OCI-LY3 (cell line): ENCODE measurements at regions not wholly inside any gene's neighbourhood (a gene's known extent, or its start where the extent isn't known, plus 50 kb on each side); places are given as distances from the start of the nearest gene placed in this dataset.

Source experiments
- H2AFZ ChIP-seq: fragments of 200-600, 300-600 bp; shearing (Covaris generic); 2 replicates; pipeline ENCODE4 v1.6.0; 2014; ENCODE audit warnings: antibody characterized with exemption, low read depth, low read length
- H3K27ac ChIP-seq: fragments of 200-600, 300-600 bp; sonication (generic); 2 replicates; pipeline ENCODE4 v1.5.1; 2014; ENCODE audit warnings: mild to moderate bottlenecking, low read length, moderate library complexity, mixed read lengths
- H3K27me3 ChIP-seq: fragments of 200-600, 300-600 bp; sonication (generic); 2 replicates; pipeline ENCODE4 v1.6.1; 2014; ENCODE audit warnings: low read depth, low read length, mixed read lengths
- H3K36me3 ChIP-seq: fragments of 200-600, 300-600 bp; sonication (generic); replicated peaks from 2 replicates; pipeline ENCODE3; 2014; ENCODE audit warnings: low read depth, low read length, mixed read lengths
- H3K4me1 ChIP-seq: fragments of 300-600, 200-600 bp; sonication (generic); 2 replicates; pipeline ENCODE4 v1.6.1; 2014; ENCODE audit warnings: low read length, mixed read lengths
- H3K4me2 ChIP-seq: fragments of 200-600, 300-600 bp; sonication (generic); 2 replicates; pipeline ENCODE4 v1.6.1; 2014; ENCODE audit warnings: low read length, mixed read lengths
- H3K4me3 ChIP-seq: fragments of 300-600, 200-600 bp; sonication (generic); 2 replicates; pipeline ENCODE4 v1.5.1; 2014; ENCODE audit warnings: antibody characterized with exemption, mild to moderate bottlenecking, low read length, moderate library complexity
- H3K79me2 ChIP-seq: fragments of 300-600, 200-600 bp; shearing (Covaris generic); 2 replicates; pipeline ENCODE4 v1.6.1; 2014; ENCODE audit warnings: mild to moderate bottlenecking, low read length, mixed read lengths
- H3K9ac ChIP-seq: fragments of 300-600, 200-600 bp; shearing (Covaris generic); 2 replicates; pipeline ENCODE4 v1.6.0; 2014; ENCODE audit warnings: mild to moderate bottlenecking, low read length, moderate library complexity
- H3K9me3 ChIP-seq: fragments of 200-600, 300-600 bp; shearing (Covaris generic); 2 replicates; pipeline ENCODE4 v1.6.1; 2014; ENCODE audit warnings: low read length, mixed read lengths; ENCODE audit not compliant: insufficient read depth
- H4K20me1 ChIP-seq: fragments of 200-600, 300-600 bp; sonication (generic); 2 replicates; pipeline ENCODE4 v1.6.1; 2016; ENCODE audit warnings: low read length, mixed read lengths; ENCODE audit not compliant: insufficient read depth
- CTCF ChIP-seq: fragments of 200-600, 300-600 bp; sonication (generic); IDR thresholded peaks from 2 replicates; pipeline ENCODE4 v1.5.1; 2014; ENCODE audit warnings: antibody characterized with exemption, low read length, low read depth
- EZH2phosphoT487 ChIP-seq: fragments of 200-600 bp; shearing (Covaris generic); IDR thresholded peaks from 2 replicates; pipeline ENCODE4 v1.6.1; 2018; ENCODE audit warnings: antibody characterized with exemption, mixed run types, low read depth

GRCh38 chr6:85803721-85804120 lies 161.0 kb upstream of the SYNCRIP start:
- no peak overlapping the region for H3K27ac ChIP-seq
- H3K9ac ChIP-seq, result no peak overlapping the region
- no peaks in the 10 kb centered on the region for H3K79me2 ChIP-seq
- no peak for TF ChIP-seq CTCF
- TF ChIP-seq EZH2phosphoT487, result no peak
- H3K9me3 ChIP-seq, result no peaks in the 10 kb centered on the region
- no peaks in the 10 kb centered on the region for H3K36me3 ChIP-seq
- H3K27me3 ChIP-seq, result no peaks in the 10 kb centered on the region
- H3K4me3 ChIP-seq, result no peak overlapping the region
- no peak overlapping the region for H2AFZ ChIP-seq
- H4K20me1 ChIP-seq, result no peaks in the 10 kb centered on the region
- no peak overlapping the region for H3K4me2 ChIP-seq
- no peaks in the 10 kb centered on the region for H3K4me1 ChIP-seq

- no peaks in the 10 kb centered on the region for H3K4me1 ChIP-seq
- H3K27me3 ChIP-seq, result no peaks in the 10 kb centered on the region
- no peak for TF ChIP-seq EZH2phosphoT487
- no peak for TF ChIP-seq CTCF
- no peak overlapping the region for H3K9ac ChIP-seq
- H3K36me3 ChIP-seq, result no peaks in the 10 kb centered on the region
- no peak overlapping the region for H2AFZ ChIP-seq
- H3K27ac ChIP-seq, result no peak overlapping the region
- H3K4me2 ChIP-seq, result no peak overlapping the region
- no peaks in the 10 kb centered on the region for H3K79me2 ChIP-seq
- no peaks in the 10 kb centered on the region for H4K20me1 ChIP-seq
- H3K9me3 ChIP-seq, result no peaks in the 10 kb centered on the region
- no peak overlapping the region for H3K4me3 ChIP-seq
Measured at GRCh38 chr6:85802162-85802561, 159.5 kb upstream of the SYNCRIP start.

GRCh38 chr6:85798931-85799652 lies 156.4 kb upstream of the SYNCRIP start:
- no peak overlapping the region for H2AFZ ChIP-seq
- TF ChIP-seq CTCF (no peak), EZH2phosphoT487 (no peak)
- no peaks in the 10 kb centered on the region for H3K27me3 ChIP-seq
- no peaks in the 10 kb centered on the region for H3K9me3 ChIP-seq
- H3K79me2 ChIP-seq, result no peaks in the 10 kb centered on the region
- H3K9ac ChIP-seq, result no peak overlapping the region
- no peak overlapping the region for H3K4me2 ChIP-seq
- H3K4me3 ChIP-seq, result no peak overlapping the region
- no peaks in the 10 kb centered on the region for H3K4me1 ChIP-seq
- no peaks in the 10 kb centered on the region for H4K20me1 ChIP-seq
- H3K36me3 ChIP-seq, result no peaks in the 10 kb centered on the region
- H3K27ac ChIP-seq, result no peak overlapping the region

GRCh38 chr6:85797993-85798392 lies 155.3 kb upstream of the SYNCRIP start:
- Histone ChIP-seq H3K9me3 (no peaks in the 10 kb centered on the region), H3K4me2 (no peak overlapping the region), H3K4me1 (no peaks in the 10 kb centered on the region), H3K4me3 (no peak overlapping the region), H3K36me3 (no peaks in the 10 kb centered on the region), H2AFZ (no peak overlapping the region), H3K9ac (no peak overlapping the region), H3K79me2 (no peaks in the 10 kb centered on the region), H3K27ac (no peak overlapping the region), H4K20me1 (no peaks in the 10 kb centered on the region), H3K27me3 (no peaks in the 10 kb centered on the region)
- TF ChIP-seq CTCF (no peak), EZH2phosphoT487 (no peak)
